K562 (cell line): ENCODE measurements at regions not wholly inside any gene's neighbourhood (a gene's known extent, or its start where the extent isn't known, plus 50 kb on each side); places are given as distances from the start of the nearest gene placed in this dataset.

Experiments
- ATAC-seq: fragments of 200-7000 bp; cut with Tn5 transposase; 3 replicates; pipeline ENCODE4 v1.9.1; 2020; ENCODE audit warnings: moderate library complexity
- BruUV-seq: library from RNA; stranded (reverse); fragments of 400-500 nt; replicated peaks from 2 replicates; lab custom pipeline; 2021; lab: Mats Ljungman, UMichigan
- CTCF ChIA-PET: fragments of 300-600 bp; formaldehyde crosslinking; extraction: SDS; loops from one replicate; lab custom pipeline; 2021; ENCODE audit warnings: low intra/inter-chr PET ratio; lab: Yijun Ruan, JAX
- POLR2A ChIA-PET: fragments of 300-600, 350-650 bp; sonication (Branson Sonifier 250); formaldehyde crosslinking; extraction: SDS; loops from one replicate; lab custom pipeline; 2021; ENCODE audit warnings: antibody characterized with exemption, inconsistent platforms; lab: Yijun Ruan, JAX
- DNase-seq, 4 experiments: peaks; one replicate each; pipeline versions ENCODE4 v3.0.0 to v3.0.0-alpha.2; 2011 to 2018; ENCODE audit warnings: low spot score in 3 of 4, mixed read lengths in 3 of 4; ENCODE audit errors: extremely low read depth in 1 of 4
- FAIRE-seq: peaks from 2 replicates; lab custom pipeline; 2011; peaks lifted over from hg19 to GRCh38; lab: Jason Lieb, UNC
- H2AFZ ChIP-seq: 2 replicates; pipeline ENCODE4 v1.6.0; 2011; ENCODE audit warnings: low read depth, low read length, control low read depth, inconsistent platforms
- H3K27ac ChIP-seq: fragments of 200-600 bp; 3 replicates; pipeline ENCODE4 v1.8.0; 2011; ENCODE audit warnings: low read depth, mild to moderate bottlenecking, control low read depth, inconsistent platforms, low read length, moderate library complexity, mixed read lengths; ENCODE audit errors: extremely low read depth
- H3K27me3 ChIP-seq, 2 experiments: fragments of 300-600 bp in 1 of 2; 2 replicates in 1 of 2; 3 replicates in 1 of 2; pipeline versions ENCODE4 v1.6.0 to v1.8.0; 2011; ENCODE audit warnings: inconsistent platforms in 2 of 2, low read length in 2 of 2, mild to moderate bottlenecking in 1 of 2, mixed read lengths in 1 of 2, moderate library complexity in 1 of 2; ENCODE audit not compliant: control insufficient read depth in 2 of 2, insufficient read depth in 2 of 2
- H3K36me3 ChIP-seq: fragments of 300-600 bp; 3 replicates; pipeline ENCODE4 v1.8.0; 2011; ENCODE audit warnings: mild to moderate bottlenecking, low read length, inconsistent platforms; ENCODE audit not compliant: control insufficient read depth, insufficient read depth
- H3K4me1 ChIP-seq, 2 experiments: fragments of 200-600 bp in 1 of 2; replicated peaks in 1 of 2; 2 replicates in 1 of 2; 3 replicates in 1 of 2; pipeline versions ENCODE4 v1.5.1 to v1.8.0; 2011; ENCODE audit warnings: inconsistent platforms in 2 of 2, low read length in 2 of 2, mild to moderate bottlenecking in 1 of 2, mixed read lengths in 1 of 2, moderate library complexity in 1 of 2; ENCODE audit not compliant: control insufficient read depth in 2 of 2, insufficient read depth in 2 of 2
- H3K4me2 ChIP-seq: 2 replicates; pipeline ENCODE4 v1.6.1; 2011; ENCODE audit warnings: low read length, control low read depth, inconsistent platforms, mixed read lengths; ENCODE audit not compliant: insufficient read depth
- H3K4me3 ChIP-seq: fragments of 200-600 bp; sonication (generic), shearing (Covaris generic); 2 replicates; pipeline ENCODE4 v1.5.1; 2016; ENCODE audit warnings: control low read depth, inconsistent platforms
- H3K79me2 ChIP-seq: fragments of 200-600 bp; 3 replicates; pipeline ENCODE4 v1.8.0; 2011; ENCODE audit warnings: low read length, inconsistent platforms; ENCODE audit not compliant: control insufficient read depth, insufficient read depth
- H3K9ac ChIP-seq, 2 experiments: 2 replicates each; pipeline versions ENCODE4 v1.6.0 to v1.6.1; 2011; ENCODE audit warnings: low read depth in 2 of 2, low read length in 2 of 2, control low read depth in 1 of 2, inconsistent platforms in 1 of 2, mild to moderate bottlenecking in 1 of 2, mixed read lengths in 1 of 2; ENCODE audit not compliant: insufficient read depth in 1 of 2
- H3K9me1 ChIP-seq: one replicate; pipeline ENCODE4 v1.6.0; 2011; ENCODE audit warnings: inconsistent platforms, mild to moderate bottlenecking, low read length, moderate library complexity; ENCODE audit not compliant: control insufficient read depth, insufficient read depth
- H3K9me3 ChIP-seq: replicated peaks from 2 replicates; pipeline ENCODE4 v1.5.1; 2011; ENCODE audit warnings: low read depth, low read length, inconsistent platforms; ENCODE audit not compliant: control insufficient read depth, insufficient read depth
- H4K20me1 ChIP-seq: replicated peaks from 2 replicates; pipeline ENCODE4 v1.6.1; 2011; ENCODE audit warnings: low read length, inconsistent platforms, mixed read lengths; ENCODE audit not compliant: control insufficient read depth, insufficient read depth
- CEBPZ ChIP-seq: fragments of 150-350 bp; IDR thresholded peaks from 2 replicates; pipeline ENCODE4 v1.6.1; 2014; ENCODE audit warnings: low read depth, mild to moderate bottlenecking, low read length, borderline replicate concordance
- DNMT1 ChIP-seq: fragments of 450-650 bp; IDR thresholded peaks from 2 replicates; pipeline ENCODE4 v1.6.1; 2016; ENCODE audit warnings: antibody characterized with exemption, mild to moderate bottlenecking
- ETV6 ChIP-seq, 3 experiments: fragments of 150-350 bp in 1 of 3; sonication (generic) in 1 of 3; formaldehyde crosslinking in 1 of 3; IDR thresholded peaks; 2 replicates each; pipeline versions ENCODE4 v1.6.1 to v1.8.0; 2014 to 2022; ENCODE audit warnings: borderline replicate concordance in 2 of 3, low read depth in 2 of 3, antibody characterized with exemption in 1 of 3, low read length in 1 of 3, mild to moderate bottlenecking in 1 of 3, missing genetic modification reagents in 1 of 3
- FIP1L1 ChIP-seq: fragments of 200-400 bp; formaldehyde crosslinking; IDR thresholded peaks from 2 replicates; pipeline ENCODE4 v1.6.1; 2018; ENCODE audit warnings: mild to moderate bottlenecking, low read depth, low read length; ENCODE audit not compliant: poor library complexity, severe bottlenecking
- FOXP1 ChIP-seq: sonication (generic); formaldehyde crosslinking; IDR thresholded peaks from 2 replicates; pipeline ENCODE4 v1.8.0; 2022; ENCODE audit warnings: mild to moderate bottlenecking, missing genetic modification reagents
- GTF2F1 ChIP-seq: IDR thresholded peaks from 2 replicates; pipeline ENCODE4 v1.6.1; 2011; ENCODE audit warnings: low read depth, low read length, improper control_type of control experiment
- JUNB ChIP-seq: fragments of 450-650 bp; formaldehyde crosslinking; conservative IDR thresholded peaks from 2 replicates; pipeline ENCODE4 v1.4.0; 2020; ENCODE audit warnings: mild to moderate bottlenecking
- KDM1A ChIP-seq, 2 experiments: fragments of 450-650 bp; IDR thresholded peaks; 2 replicates each; pipeline ENCODE4 v1.6.1; 2016; ENCODE audit warnings: mild to moderate bottlenecking in 2 of 2
- MNT ChIP-seq, 2 experiments: fragments of 450-650 bp; conservative IDR thresholded peaks; 2 replicates each; pipeline ENCODE4 v1.6.1; 2017; ENCODE audit warnings: mild to moderate bottlenecking in 2 of 2, moderate library complexity in 2 of 2
- NCOA1 ChIP-seq: fragments of 450-650 bp; IDR thresholded peaks from 2 replicates; pipeline ENCODE4 v1.6.1; 2016; ENCODE audit warnings: low read depth
- NR3C1 ChIP-seq: sonication (generic); formaldehyde crosslinking; IDR thresholded peaks from 2 replicates; pipeline ENCODE4 v1.8.1; 2022; ENCODE audit warnings: missing genetic modification reagents
- POLR2A ChIP-seq: fragments of 450-650 bp; conservative IDR thresholded peaks from 2 replicates; pipeline ENCODE4 v1.6.1; 2016
- SNIP1 ChIP-seq: fragments of 450-650 bp; IDR thresholded peaks from 2 replicates; pipeline ENCODE4 v1.7.1; 2017; ENCODE audit warnings: low read depth, mild to moderate bottlenecking
- ZNF217 ChIP-seq: sonication (generic); formaldehyde crosslinking; IDR thresholded peaks from 2 replicates; pipeline ENCODE4 v1.8.0; 2022; ENCODE audit warnings: mild to moderate bottlenecking, missing genetic modification reagents
- ZNF395 ChIP-seq: fragments of 200-800 bp; sonication (Bioruptor generic); IDR thresholded peaks from 2 replicates; pipeline ENCODE4 v1.6.1; 2017; ENCODE audit warnings: missing genetic modification characterization, missing compliant biosample characterization
- ZNF551 ChIP-seq: fragments of 250-450 bp; sonication (Bioruptor Pico); IDR thresholded peaks from 2 replicates; pipeline ENCODE4 v1.5.0; 2021; ENCODE audit warnings: mild to moderate bottlenecking, moderate library complexity
- WGBS: fragments of 100-300 bp; shearing (Covaris generic); methylation state at CpG from one replicate; pipeline ENCODE4 v1.1.6; 2016; ENCODE audit warnings: low coverage, mixed read lengths; ENCODE audit not compliant: insufficient coverage; ENCODE audit errors: missing lambda C conversion rate; 5-methylcytosine and 5-hydroxymethylcytosine counted together
- in situ Hi-C: fragments of 300-500 bp; cut with MboI; formaldehyde crosslinking; loops from 4 replicates; pipeline ENCODE4 v1.15.0; 2018; ENCODE audit warnings: inconsistent platforms, mixed read lengths
- intact Hi-C: fragments of 100-400 bp; cut with micrococcal nuclease; formaldehyde crosslinking; loops from 2 replicates; pipeline ENCODE4 v1.14.2; 2022

GRCh38 chr6:126716826-126717509, 377.1 kb downstream of the CENPW start:
- DNase-seq (no peak), ATAC-seq (no peak), FAIRE-seq (no peak)
- in situ Hi-C loops (no loop called here), intact Hi-C loops (no loop called here)
- Histone ChIP-seq H3K9me3 (0 out of 2 replicates have a peak, but pooled peaks cover 2% of the 10 kb centered on the region), H3K27ac (no peak overlapping the region), H3K9me1 (no peaks in the 10 kb centered on the region), H3K9ac (no peak overlapping the region), H4K20me1 (no peaks in the 10 kb centered on the region), H2AFZ (no peak overlapping the region), H3K4me3 (no peak overlapping the region), H3K27me3 (no peaks in the 10 kb centered on the region), H3K36me3 (no peaks in the 10 kb centered on the region), H3K4me2 (no peak overlapping the region), H3K79me2 (no peaks in the 10 kb centered on the region), H3K4me1 (no peaks in the 10 kb centered on the region)
- no TSS peak for BruUV-seq
- ChIA-PET CTCF (no interaction called here), POLR2A (no interaction called here)
- 0% methylated on average over 3 of the region's 3 CpGs for WGBS
- TF ChIP-seq NCOA1 (no peak), FIP1L1 (no peak), KDM1A (IDR thresholded peaks at IDR 0.05) (no peak), GTF2F1 (no peak), JUNB (CRISPR knock-in tag) (no peak), SNIP1 (no peak), MNT (conservative IDR thresholded peaks at IDR 0.05) (no peak), FOXP1 (CRISPR knock-in tag) (no peak), ZNF217 (no peak), ZNF395 (CRISPR knock-in tag) (no peak), ZNF551 (no peak), NR3C1 (CRISPR knock-in tag) (no peak), DNMT1 (no peak), POLR2A (no peak), CEBPZ (no peak), ETV6 (IDR thresholded peaks at IDR 0.05; ENCODE audit: borderline replicate concordance in 1 of 2, low read depth in 2 of 2, low read length in 1 of 2) (no peak), ETV6 (CRISPR knock-in tag; IDR thresholded peaks at IDR 0.05; ENCODE audit: borderline replicate concordance) (no peak)
